GM21737 (cell line): ENCODE measurements at regions not wholly inside any gene's neighbourhood (a gene's known extent, or its start where the extent isn't known, plus 50 kb on each side); places are given as distances from the start of the nearest gene placed in this dataset.
"Not testable (repeated sequence)": the region's sequence is repeated elsewhere in the genome, so short reads cannot be mapped to it uniquely, and the experiment has no call there.

Experiments used
- ATAC-seq: cut with Tn5 transposase; IDR thresholded peaks from one replicate; pipeline ENCODE4 v1.9.1; 2021; ENCODE audit warnings: mild to moderate bottlenecking, moderate library complexity; ENCODE audit not compliant: unreplicated experiment

DNA sequence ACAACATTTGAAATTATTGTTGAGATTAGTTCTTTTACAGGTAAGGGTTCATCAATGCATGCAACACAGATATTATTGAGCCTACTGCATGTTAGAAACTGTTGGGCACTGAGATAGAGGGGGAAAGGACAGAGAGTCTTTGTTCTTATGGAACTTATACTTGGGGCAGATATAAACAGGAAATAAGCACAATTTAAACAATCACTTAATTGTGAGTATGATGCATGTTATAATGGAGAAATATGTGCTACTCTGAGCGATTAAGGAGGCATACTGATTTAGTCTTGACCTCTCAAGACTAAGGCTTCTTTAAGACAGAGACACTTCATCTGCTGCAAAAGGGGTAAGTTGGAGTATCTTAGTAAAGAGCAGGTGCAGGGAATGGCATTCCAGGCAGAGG is 593.3 kb downstream of the CCSER2 start:
- ATAC-seq: no peak

DNA sequence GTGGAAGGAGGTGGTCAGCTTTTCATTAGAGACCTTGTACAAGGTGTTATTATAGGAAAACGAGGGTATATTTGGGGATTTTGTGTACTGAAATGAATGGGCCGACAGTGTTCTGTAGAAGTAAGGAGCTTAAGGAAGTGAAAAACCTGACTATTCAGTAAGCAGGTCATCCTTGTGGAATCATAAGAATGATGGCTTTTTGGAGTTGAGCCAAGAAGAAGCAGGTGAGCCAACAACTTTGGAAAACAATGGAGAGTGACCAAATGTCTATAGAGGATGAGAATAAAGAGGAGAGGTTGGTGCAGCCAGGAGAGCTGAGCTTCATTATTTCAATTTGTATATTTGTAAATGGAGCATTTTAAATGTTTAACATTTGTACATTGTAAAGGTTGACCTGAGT is 595.7 kb downstream of the CCSER2 start:
- no peak for ATAC-seq

DNA sequence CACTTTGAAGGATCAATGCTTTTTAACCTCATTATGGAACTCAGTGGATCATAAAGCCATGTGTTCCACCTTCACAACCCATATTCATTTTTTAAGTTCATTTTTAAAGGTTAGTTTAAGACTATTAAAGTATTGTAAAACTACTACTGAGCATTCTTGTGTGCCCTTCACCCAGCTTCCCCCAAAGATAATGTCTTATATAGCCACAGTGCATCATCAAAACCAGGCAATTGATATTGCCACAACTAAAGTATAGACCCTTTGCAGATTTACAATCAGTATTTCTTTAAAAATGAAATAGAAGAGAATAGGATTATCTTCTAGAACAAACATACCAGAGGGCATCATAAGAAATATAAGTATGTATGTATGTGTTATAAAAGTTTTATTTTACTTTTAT is 597.1 kb downstream of the CCSER2 start:
- no peak for ATAC-seq

DNA sequence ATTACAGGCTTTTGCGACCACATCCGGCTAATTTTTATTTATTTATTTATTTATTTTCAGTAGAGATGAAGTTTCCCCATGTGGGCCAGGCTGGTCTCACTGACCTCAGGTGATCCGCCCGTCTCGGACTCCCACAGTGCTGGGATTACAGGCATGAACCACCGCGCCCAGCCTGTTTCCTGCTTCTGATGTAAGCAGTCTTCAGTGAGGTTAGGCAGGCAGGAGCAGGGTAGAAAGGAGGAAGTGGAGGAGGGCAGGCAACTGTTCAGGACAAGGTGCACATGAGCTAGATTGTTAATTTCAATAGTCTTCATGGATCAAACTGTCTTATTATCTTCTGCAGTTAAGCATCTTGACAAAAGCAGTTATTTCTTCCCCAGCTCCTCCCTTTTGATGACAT is 605.0 kb downstream of the CCSER2 start:
- no peak for ATAC-seq

DNA sequence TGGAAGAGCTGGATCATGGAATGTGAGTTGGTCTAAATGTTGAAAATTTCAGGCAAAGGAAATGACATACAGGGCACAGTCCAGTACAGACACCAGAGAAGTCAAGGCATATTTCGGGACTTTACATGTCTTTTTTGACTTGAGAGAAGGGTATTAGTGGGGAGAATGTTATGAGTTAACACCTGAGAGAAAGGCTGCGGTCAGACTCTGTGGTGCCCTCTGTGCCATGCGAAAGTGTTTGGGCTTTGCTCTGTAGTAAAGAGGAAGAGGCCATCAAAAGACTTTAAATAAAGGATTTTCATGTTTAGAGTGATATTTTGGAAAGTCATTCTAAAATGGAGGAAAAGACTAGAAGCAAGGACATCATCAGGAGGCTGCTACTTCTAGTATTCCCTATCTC is 607.4 kb downstream of the CCSER2 start:
- ATAC-seq: no peak

DNA sequence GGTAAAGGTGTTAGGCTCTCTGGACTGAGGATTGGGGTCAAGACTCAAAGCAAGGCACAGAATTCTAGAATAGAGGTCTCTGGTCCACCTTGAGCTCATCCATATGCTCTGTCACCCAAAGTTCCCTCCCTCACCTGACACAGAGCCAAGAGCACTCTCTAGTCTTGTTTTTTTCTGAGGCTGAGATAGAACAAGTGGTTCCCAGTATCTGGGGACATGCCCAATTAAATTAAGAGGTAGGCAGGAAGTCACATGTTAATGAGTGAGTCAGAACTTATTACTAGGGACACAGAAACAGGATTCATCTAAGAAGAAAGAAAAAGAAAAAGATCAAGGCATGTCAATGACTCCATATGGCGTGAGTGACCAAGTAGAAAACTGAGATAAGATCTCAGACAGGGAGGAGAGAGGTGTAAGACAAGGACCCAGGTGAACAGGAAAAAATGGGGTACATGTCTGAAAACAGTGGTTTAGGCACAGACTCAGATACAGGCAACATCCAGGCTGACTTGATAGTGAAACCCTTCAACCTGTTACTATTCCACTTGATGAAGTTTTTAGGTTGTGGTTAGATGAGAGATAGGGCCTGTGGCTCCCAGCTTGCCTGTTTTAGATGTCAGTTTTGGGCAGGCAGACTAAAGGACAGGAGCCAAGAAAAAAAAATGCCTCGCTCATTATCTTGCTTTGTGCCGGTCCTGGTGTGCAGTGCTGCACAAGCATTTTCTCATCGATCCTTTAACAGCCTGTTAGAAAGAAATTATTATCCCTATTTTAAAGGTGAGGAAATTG is 609.9 kb downstream of the CCSER2 start:
- no peak for ATAC-seq

DNA sequence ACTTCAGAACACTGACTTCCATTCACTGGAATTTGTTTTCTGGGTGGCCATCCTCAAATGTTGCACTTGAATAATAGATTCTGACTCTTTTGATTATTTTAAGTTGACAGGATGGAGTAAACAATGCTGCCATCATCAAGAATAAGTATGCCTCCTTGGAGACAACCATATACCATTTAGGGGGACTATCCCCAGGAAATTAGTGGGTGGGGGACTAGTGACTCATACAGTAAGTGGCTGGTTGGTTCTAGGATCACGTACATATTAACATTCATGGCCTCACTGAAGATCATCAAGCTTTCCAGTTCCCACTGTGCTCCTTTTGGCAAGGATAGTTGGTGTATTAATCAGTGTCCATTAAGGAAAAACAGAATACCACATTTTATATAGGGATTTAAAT is 615.2 kb downstream of the CCSER2 start:
- ATAC-seq: no peak

DNA sequence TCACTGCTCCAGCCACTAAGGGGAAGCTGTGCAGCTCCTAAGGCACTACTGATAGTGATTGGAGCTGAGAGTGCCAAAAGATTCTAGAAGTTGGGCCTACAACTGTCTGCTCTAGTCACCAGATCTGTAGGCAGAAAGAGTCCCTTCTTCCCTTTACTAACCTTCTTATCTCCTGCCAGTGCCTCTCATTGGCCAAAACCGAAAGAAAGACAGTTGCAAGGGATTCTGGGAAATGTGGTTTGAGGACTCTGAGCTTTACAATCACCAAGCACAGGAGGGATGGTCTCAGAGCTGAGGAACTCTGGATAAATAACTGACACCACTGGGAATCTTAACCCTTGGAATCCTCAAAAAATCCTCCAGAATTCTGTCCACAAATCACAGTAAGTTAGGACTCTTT is 615.8 kb downstream of the CCSER2 start:
- ATAC-seq: no peak

DNA sequence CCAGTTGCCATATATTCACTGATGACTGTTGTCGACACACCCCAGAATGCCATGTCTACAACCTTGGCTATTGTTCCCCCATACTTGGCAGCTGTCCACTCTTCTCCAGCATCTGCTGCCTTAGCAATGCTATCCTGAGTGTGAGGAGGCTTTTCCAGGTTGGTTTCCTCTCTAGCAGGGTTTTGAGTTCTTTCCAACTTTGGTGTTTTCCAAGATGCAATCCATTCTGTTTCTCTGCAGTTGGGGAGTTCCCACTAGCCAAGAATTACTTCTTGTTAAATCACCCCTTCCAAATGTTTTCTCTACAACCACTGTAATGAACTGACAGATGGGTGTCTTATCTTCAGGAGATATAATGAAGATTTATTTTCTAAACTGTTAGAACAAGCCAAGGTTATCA is 617.4 kb downstream of the CCSER2 start:
- ATAC-seq: no peak

DNA sequence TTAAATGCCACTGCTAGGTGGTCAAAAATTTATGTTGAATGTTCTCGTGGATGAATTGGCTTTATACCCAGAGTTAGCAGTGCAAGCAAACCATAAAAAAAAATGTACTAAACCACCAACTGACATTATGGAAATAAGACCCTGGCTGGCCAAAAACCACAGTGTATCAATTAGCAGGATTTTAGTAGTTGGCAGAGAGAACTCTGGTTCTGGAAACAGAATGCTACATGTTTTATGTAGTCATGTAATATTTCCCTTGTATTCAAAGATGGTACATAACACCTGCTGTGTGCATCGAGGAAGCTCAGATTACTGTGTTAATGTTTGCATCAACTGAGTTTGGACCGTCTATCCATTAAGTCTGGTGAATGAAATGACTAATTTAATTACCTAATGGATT is 618.5 kb downstream of the CCSER2 start:
- no peak for ATAC-seq

DNA sequence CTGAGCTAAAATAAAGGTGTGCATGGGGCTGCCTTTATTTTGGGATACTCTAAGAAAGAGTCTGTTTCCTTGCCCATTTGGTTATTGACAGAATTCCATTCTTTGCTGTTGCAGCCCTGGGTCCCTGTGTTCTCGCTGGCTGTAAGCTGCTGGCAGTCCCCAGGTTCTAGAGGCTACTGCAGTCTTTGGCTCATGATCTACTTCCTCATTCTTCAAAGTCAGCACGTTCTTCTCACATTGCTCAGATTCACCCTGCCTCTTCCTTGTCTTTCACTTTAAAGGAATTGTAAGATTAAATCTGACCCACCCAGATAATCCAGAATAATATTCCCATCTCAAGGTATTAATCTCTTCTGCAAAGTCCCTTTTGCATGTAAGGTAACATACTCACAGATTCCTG is 620.3 kb downstream of the CCSER2 start:
- no peak for ATAC-seq

DNA sequence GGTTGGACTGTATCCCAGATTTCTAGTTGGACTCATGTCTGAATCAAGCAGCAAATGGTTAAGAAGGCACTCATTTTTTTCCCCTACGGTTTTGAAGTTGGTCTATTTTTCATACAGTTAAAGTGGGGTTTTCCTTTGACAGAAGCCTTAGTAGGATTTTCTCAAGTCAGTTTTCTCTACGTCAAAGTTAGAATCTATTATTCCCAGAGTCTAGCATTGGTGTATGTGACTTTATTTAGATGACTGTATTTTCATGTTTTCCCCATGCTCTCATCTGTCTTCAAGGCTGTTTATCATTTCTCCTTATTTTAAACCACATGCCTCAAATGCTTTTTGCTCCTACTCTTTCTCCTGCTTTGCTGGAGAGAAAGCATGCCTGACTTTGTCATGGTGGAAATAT is 623.2 kb downstream of the CCSER2 start:
- ATAC-seq: no peak

DNA sequence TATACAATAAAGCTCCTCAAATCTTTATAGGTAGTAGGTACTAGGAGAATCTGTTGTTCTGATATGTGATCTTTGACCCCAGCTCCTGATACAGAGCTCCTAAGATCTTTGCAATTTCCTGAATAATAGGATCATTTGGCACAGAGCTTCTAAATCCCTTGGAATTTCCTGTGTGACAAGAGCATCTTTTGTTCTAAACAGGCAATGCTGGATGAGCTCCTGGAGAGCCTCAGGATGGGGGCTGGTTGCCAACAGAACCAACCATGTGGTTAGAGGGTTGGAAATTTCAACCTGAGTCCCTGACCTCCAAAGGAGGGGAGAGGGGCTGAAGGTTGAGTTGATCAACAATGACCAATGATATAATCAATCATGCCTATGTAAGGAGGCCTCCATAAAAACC is 629.0 kb downstream of the CCSER2 start:
- ATAC-seq: no peak

DNA sequence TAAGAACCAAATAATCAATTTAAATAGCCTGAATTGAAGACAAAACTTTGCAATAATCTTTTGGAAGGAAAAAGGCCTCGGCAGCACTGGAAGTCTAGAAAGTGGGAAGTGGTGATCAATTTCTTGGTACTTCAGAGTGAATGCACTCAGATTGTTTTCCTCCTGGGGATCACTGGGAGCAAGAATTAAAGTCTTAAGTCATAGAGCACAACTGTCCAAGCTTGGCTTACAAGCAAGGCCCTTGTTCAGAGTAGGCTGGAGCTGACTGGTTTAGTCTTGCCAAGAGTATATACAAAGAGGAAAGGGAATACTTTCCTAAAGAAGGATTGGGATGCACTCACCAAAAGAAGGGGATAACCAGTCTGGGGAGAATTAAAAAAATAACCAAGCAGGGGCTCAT is 637.1 kb downstream of the CCSER2 start:
- ATAC-seq: no peak

DNA sequence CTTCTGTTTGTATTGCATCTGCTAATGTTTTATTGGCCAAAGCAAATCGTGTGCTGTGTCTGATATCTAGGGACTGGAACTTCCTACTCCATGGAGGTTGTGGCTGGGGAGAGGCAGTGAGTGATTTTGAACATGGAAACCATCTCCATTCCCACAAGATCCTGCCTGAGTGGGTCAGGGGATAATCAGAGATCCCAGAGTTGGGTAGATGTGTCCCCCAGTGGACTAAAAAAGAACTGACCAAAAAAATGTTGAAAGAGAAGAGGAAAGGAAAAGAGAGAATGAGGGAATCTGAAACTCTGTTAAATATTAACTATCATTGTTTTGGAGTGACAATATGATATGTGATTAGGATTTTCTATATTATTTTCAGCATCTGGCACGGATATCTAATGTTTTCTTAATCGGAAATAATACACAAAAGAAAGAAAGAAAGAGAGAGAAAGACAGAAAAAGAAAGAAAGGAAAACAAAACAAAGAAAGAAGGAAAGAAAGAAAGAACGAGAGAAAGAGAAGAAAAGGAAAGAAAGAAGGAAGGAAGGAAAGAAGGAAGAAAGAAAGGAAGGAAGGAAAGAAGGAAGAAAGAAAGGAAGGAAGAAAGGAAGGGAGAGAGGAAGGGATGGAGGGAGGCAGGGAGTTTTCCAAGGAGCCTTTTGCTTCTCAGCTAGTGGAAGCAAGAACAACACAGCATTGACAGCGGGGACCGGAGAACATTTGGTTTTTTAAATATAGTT is 638.5 kb downstream of the CCSER2 start:
- ATAC-seq: no peak

DNA sequence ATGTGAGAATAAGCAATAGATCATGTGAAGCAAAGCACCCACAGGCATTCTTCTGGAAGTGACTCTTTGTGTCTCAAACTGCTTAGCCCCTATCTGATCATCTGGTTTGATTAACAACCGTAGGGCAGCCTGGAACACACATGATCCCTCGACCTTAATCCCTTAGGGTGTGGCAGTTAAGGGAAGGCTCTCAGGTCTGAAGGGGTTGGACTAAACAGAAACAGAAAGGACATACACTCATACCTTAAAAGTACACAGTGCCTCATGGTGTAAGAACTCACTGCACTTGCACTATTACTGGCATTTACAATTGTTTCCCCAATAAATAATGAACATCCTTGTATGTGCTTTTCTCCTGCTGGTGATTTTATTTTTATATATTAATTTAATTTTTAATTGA is 640.9 kb downstream of the CCSER2 start:
- not testable (repeated sequence) for ATAC-seq

DNA sequence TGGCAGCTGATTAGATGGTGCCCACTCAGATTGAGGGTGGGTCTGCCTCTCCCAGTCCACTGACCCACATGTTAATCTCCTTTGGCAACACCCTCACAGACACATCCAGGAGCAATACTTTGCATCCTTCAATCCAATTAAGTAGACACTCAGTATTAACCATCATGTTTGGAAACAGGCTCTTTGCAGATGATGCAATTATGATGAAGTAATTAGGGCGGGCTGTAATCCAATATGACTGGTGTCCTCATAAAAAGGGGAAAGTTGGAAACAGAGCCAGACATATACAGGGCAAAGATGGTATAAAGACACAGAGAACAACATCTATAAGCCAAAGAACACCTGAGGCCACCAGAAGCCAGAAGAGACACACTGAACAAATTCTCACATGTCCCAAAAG is 658.6 kb downstream of the CCSER2 start:
- no peak for ATAC-seq

DNA sequence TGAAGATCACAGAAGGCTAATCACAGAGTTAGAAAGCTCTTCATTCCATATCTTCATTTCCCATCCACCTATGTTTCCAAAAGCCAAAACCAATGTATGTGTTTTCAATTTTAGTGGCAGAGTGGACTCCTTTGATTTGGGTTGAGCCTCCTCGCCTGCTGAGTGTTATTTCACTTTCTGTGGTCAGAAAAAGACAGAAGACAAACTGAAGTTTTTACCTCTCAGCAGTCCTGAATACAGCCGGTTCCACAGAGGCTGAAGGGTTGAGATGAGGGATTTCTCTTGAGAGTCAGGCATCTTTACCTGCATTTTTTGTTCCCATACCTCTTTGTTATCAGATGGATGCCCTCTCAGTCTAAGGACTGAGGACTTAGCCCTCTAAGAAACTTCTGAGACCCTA is 659.6 kb downstream of the CCSER2 start:
- no peak for ATAC-seq

DNA sequence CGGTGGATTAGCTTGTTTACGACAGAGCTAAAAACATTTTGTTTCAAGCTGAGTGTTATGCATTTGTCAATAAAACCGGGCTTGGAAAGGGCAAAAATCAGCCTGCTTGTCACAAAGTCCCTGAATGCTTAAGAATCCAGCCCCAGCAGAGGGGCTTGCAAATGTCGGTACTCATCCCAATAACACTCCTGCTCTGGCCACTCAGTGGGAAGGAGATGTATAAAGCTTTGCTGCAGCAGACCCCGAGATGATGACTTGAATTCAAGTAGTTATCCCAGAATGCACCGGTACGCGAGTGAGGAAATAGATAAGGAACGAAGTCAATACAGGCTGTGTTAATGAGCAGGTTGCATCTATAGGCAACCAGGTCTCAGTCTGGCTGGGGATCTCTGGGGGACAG is 662.3 kb downstream of the CCSER2 start:
- ATAC-seq: no peak

DNA sequence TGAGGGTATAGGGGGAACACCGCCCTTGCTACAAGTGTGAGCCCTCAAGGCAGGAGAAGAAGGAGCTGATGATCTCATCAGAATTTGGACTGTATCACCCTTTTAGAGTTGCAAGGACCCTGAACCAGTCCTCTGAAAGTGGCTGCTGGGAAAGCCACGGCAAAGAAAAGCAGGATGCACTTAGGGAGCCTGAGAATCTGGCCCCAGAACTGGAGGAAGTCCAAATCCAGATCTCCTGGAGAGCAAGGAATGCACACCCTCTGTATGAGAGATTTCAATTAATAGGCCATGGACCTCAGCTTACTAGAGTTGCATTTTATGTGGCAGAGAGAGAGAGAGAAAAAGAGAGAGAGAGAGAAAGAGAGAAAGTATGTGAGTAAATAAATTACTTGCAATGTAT is 662.9 kb downstream of the CCSER2 start:
- no peak for ATAC-seq

DNA sequence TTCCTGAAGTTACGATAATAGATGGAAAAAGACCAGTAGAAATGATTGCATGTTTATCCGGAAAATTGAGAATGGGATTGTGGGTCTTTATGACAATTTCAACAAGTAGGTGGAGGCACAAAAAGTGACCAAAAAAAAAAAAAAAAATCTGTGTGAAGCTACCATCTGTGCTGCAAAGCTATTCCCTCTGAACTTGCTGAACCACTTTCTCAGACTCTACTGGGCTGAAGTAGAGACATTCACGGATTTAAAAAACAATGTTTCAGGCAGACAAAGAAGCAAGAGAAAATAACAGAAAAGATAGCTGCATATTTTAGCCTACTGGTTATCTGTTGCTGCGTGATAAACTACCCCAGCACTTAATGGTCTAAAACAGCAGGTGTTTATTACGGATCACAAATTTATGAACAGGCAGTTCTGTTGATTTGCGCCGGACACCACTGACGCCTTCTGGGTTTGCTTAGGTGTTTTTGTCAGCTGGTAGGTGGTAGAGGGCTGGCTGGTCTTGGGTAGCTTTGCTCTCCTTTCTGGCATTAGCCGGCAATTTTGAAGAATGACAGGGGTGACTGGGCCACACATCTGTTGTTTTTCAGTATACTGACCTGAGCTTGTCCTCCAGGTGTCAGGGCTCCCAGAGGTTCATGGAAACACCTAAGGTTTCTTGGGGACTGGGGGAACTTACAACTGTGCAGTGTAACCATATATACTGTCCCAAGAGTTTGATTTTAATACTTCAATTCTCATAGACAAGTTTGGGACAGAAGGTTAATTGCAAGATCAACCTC is 665.1 kb downstream of the CCSER2 start:
- no peak for ATAC-seq

DNA sequence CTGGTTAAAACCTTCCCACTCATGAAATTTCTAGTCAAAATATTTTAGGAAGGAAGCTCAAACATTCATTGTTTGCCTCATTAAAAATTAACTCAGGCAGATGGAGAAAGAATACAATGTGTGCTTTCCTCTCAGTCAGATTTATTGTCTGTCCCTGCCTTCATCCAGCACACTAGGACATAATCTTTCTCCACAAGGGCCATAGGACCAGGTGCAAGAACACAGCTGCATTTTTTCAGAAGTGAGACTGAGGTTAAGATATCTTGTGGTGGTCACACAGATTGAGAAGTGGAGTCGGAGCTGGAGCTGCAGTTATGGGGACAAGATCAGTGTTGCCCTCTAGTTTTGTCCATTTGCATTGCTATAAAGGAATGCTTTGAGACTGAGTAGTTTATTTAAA is 666.3 kb downstream of the CCSER2 start:
- ATAC-seq: no peak
